Loucy (cell line): ENCODE measurements at regions not wholly inside any gene's neighbourhood (a gene's known extent, or its start where the extent isn't known, plus 50 kb on each side); places are given as distances from the start of the nearest gene placed in this dataset.

Source experiments
- H2AFZ ChIP-seq: fragments of 200-600 bp; sonication (generic); 2 replicates; pipeline ENCODE4 v1.6.0; 2016; ENCODE audit warnings: antibody characterized with exemption, mild to moderate bottlenecking, low read length, moderate library complexity
- H3F3A ChIP-seq: fragments of 200-600 bp; 2 replicates; pipeline ENCODE4 v1.6.0; 2016; ENCODE audit warnings: antibody characterized with exemption, low read depth, mild to moderate bottlenecking
- H3K27me3 ChIP-seq: fragments of 200-600 bp; sonication (generic); 2 replicates; pipeline ENCODE4 v1.6.1; 2014; ENCODE audit warnings: low read length, mild to moderate bottlenecking; ENCODE audit not compliant: insufficient read depth, poor library complexity, severe bottlenecking
- H3K36me3 ChIP-seq: fragments of 200-600 bp; sonication (generic); 2 replicates; pipeline ENCODE4 v1.6.1; 2016; ENCODE audit warnings: low read length; ENCODE audit not compliant: insufficient read depth
- H3K4me1 ChIP-seq: fragments of 200-600 bp; sonication (generic); 2 replicates; pipeline ENCODE4 v1.5.1; 2014; ENCODE audit warnings: low read length, mild to moderate bottlenecking; ENCODE audit not compliant: insufficient read depth, poor library complexity, severe bottlenecking
- H3K4me2 ChIP-seq: fragments of 200-600 bp; sonication (generic); 2 replicates; pipeline ENCODE4 v1.6.0; 2014; ENCODE audit warnings: antibody characterized with exemption, low read length, low read depth, mild to moderate bottlenecking; ENCODE audit not compliant: poor library complexity, severe bottlenecking
- H3K4me3 ChIP-seq: fragments of 200-600 bp; sonication (generic); 2 replicates; pipeline ENCODE4 v1.5.1; 2014; ENCODE audit warnings: low read length, mild to moderate bottlenecking, mixed read lengths; ENCODE audit not compliant: poor library complexity, severe bottlenecking
- H3K79me2 ChIP-seq: fragments of 200-600 bp; sonication (generic); 2 replicates; pipeline ENCODE4 v1.6.1; 2014; ENCODE audit warnings: low read length; ENCODE audit not compliant: insufficient read depth
- H3K9ac ChIP-seq: fragments of 200-600 bp; sonication (generic); 2 replicates; pipeline ENCODE4 v1.6.0; 2014; ENCODE audit warnings: mild to moderate bottlenecking, low read depth, low read length, moderate library complexity; ENCODE audit not compliant: poor library complexity, severe bottlenecking
- H3K9me2 ChIP-seq: fragments of 200-600 bp; sonication (generic); replicated peaks from 2 replicates; pipeline ENCODE4 v1.6.1; 2016; ENCODE audit warnings: low read depth, low read length, mixed read lengths
- H3K9me3 ChIP-seq: fragments of 200-600 bp; sonication (generic); 2 replicates; pipeline ENCODE4 v1.6.1; 2014; ENCODE audit warnings: mild to moderate bottlenecking, antibody characterized with exemption, low read length, low read depth; ENCODE audit not compliant: insufficient read depth
- H4K20me1 ChIP-seq: fragments of 200-600 bp; sonication (generic); 2 replicates; pipeline ENCODE4 v1.6.0; 2014; ENCODE audit warnings: antibody characterized with exemption, low read length, mild to moderate bottlenecking; ENCODE audit not compliant: insufficient read depth, poor library complexity, severe bottlenecking
- CTCF ChIP-seq: fragments of 200-600 bp; sonication (generic); conservative IDR thresholded peaks from 2 replicates; pipeline ENCODE4 v1.5.1; 2014; ENCODE audit warnings: mild to moderate bottlenecking, antibody characterized with exemption, low read length
- EZH2phosphoT487 ChIP-seq: fragments of 200-600 bp; IDR thresholded peaks from 2 replicates; pipeline ENCODE4 v1.6.1; 2018; ENCODE audit warnings: antibody characterized with exemption, mild to moderate bottlenecking, moderate library complexity, borderline replicate concordance

GRCh38 chr4:183030823-183031222, 68.2 kb upstream of the WWC2 start:
- H4K20me1 ChIP-seq, result no peaks in the 10 kb centered on the region

GRCh38 chr4:183030309-183030708, 68.7 kb upstream of the WWC2 start:
- no peaks in the 10 kb centered on the region for H3K27me3 ChIP-seq
- H3K4me3 ChIP-seq, result no peak overlapping the region
- no peak overlapping the region for H3K4me2 ChIP-seq
- no peaks in the 10 kb centered on the region for H3K79me2 ChIP-seq
- TF ChIP-seq CTCF, result no peak
- TF ChIP-seq EZH2phosphoT487, result no peak
- H2AFZ ChIP-seq, result no peak overlapping the region
- H3K36me3 ChIP-seq, result no peaks in the 10 kb centered on the region
- H3K4me1 ChIP-seq, result no peaks in the 10 kb centered on the region
- no peak overlapping the region for H3K9ac ChIP-seq
- H3K9me2 ChIP-seq, result no peaks in the 10 kb centered on the region
- H3F3A ChIP-seq, result no peaks in the 10 kb centered on the region
- no peaks in the 10 kb centered on the region for H3K9me3 ChIP-seq
- no peaks in the 10 kb centered on the region for H4K20me1 ChIP-seq

More at GRCh38 chr4:183030823-183031222, 68.2 kb upstream of the WWC2 start:
- no peak for TF ChIP-seq CTCF
- TF ChIP-seq EZH2phosphoT487, result no peak
- no peaks in the 10 kb centered on the region for H3K79me2 ChIP-seq
- H3K9me2 ChIP-seq, result no peaks in the 10 kb centered on the region
- H3K4me2 ChIP-seq, result no peak overlapping the region
- H3K36me3 ChIP-seq, result no peaks in the 10 kb centered on the region
- H3K27me3 ChIP-seq, result no peaks in the 10 kb centered on the region
- H2AFZ ChIP-seq, result no peak overlapping the region
- H3K9ac ChIP-seq, result no peak overlapping the region
- no peaks in the 10 kb centered on the region for H3F3A ChIP-seq
- H3K4me1 ChIP-seq, result no peaks in the 10 kb centered on the region
- H3K9me3 ChIP-seq, result no peaks in the 10 kb centered on the region
- H3K4me3 ChIP-seq, result no peak overlapping the region

- H3K4me1 ChIP-seq, result no peaks in the 10 kb centered on the region
These were observed 69.7 kb upstream of the WWC2 start for GRCh38 chr4:183029365-183029764.

More at GRCh38 chr4:183029365-183029764, 69.7 kb upstream of the WWC2 start:
- Histone ChIP-seq H3F3A (no peaks in the 10 kb centered on the region), H3K9me3 (no peaks in the 10 kb centered on the region), H3K4me2 (no peak overlapping the region), H2AFZ (no peak overlapping the region), H3K9me2 (no peaks in the 10 kb centered on the region), H3K4me3 (no peak overlapping the region), H4K20me1 (no peaks in the 10 kb centered on the region), H3K9ac (no peak overlapping the region), H3K79me2 (no peaks in the 10 kb centered on the region), H3K27me3 (no peaks in the 10 kb centered on the region), H3K36me3 (no peaks in the 10 kb centered on the region)
- TF ChIP-seq EZH2phosphoT487, result no peak
- no peak for TF ChIP-seq CTCF
